Cerebellar cortex (tissue), 1 donor: ENCODE measurements at regions not wholly inside any gene's neighbourhood (a gene's known extent, or its start where the extent isn't known, plus 50 kb on each side); places are given as distances from the start of the nearest gene placed in this dataset.
"Not testable (repeated sequence)": the region's sequence is repeated elsewhere in the genome, so short reads cannot be mapped to it uniquely, and the experiment has no call there.

ENCODE experiments used
- DNase-seq: peaks from one replicate; pipeline ENCODE4 v3.0.0-alpha.2; 2015; ENCODE audit warnings: low spot score

DNA sequence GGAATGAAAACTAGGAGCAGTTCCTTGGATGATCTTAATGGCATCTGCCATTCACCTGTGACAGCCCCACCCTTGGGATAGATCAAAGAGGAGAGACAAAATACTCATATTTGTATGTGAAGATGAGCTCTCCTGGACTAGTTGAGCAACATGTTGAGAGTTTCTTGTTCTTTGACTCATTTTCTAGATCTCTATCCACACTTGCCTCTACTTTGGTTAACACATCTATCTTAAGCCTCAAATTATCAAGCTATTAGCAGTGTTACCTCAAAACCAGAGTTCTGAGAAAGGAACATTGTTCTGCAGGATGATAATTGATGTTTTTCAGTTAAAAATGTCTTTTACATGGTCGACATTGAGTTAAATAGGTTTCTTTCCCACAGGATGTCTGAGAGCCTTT is 94.2 kb upstream of the TEX13D start:
- no peak for DNase-seq

DNA sequence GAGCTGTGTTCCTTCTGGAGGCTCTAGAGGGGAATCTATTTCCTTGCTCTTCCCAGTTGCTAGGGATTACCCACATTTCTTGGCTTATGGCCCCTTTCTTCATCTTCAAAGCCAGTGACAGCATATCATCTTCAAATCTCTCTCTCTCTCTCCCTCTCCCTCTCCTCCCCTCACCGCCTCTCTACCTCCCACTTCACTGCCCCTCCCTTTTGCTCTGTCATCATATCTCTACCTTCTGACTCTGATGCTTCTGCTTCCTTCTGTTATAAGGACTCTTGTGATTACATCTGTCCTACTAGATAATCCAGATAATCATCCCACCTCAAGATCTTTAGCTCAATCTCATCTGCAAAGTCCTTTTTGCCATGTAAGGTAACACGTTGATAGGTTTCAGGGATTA is 93.1 kb upstream of the TEX13D start:
- DNase-seq = no peak

DNA sequence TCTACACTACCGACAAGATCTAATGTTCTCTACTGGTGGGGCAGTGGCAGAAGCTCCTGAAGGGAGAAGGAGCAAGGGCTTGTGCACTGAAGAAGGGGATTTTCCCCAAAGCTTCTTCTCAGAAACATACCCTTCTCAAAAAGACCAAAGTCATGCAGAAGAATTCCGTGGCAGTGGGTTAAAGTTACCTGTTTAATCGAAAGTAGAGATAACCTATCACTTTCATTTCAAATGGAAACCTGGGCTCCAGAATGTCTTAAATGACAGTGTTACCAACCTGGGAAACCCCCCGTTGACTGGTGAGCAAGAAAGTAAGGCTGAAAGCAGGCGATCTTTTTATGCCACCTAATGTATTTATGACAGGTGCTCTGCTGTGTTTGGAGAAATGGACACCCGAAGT is 92.5 kb upstream of the TEX13D start:
- DNase-seq = no peak

DNA sequence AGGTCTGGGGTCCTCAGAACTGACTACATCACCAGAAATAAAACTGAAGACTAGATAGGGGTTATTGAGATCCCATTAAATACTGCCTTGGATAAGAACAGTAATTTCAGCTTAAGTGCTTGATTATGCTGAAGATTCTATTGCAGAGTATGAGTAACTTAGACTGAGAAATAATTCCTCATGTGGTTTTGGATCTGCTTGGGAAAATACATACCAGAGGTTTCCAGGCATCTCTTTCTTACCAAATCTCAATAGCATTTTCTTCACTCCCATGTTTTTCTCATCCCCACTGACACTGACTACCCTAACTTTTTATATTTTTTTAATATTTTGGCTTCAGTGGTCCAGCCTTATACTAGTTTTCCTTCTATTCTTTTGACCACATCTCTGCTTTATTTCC is 92.0 kb upstream of the TEX13D start:
- no peak for DNase-seq

GRCh38 chrX:124242131-124242530 is 90.3 kb upstream of the TEX13D start:
- no peak for DNase-seq

- DNase-seq = no peak
Measured at GRCh38 chrX:124249345-124249744, 83.1 kb upstream of the TEX13D start.

DNA sequence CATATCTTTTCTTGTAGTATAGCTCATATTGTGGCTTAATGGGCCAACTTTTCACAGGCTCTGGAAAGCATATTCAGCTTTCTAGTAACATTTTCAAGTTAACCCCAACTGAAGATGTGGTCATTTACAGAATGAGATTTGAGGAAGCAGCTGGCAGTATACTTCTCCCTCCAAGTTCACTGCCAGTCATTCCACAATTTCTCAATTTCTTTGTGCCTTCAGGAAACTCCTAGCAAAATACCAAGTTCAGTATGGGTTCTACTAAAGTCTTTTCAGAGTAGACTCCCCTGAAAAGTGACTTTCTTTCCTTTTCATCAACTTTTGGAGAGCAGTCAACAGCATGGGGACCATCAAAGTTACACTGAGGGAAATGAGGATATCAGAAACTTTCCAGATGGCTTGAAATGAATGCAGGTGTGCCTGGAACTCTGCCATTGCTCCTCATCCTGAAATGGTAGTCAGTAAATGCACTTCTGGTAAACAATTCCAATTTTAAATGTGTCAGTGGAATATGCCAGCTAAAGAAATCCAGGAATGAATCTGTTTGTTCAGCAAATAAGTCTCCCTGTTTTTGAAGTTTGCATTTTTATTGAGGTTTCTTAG is 81.5 kb upstream of the TEX13D start:
- DNase-seq = no peak

DNA sequence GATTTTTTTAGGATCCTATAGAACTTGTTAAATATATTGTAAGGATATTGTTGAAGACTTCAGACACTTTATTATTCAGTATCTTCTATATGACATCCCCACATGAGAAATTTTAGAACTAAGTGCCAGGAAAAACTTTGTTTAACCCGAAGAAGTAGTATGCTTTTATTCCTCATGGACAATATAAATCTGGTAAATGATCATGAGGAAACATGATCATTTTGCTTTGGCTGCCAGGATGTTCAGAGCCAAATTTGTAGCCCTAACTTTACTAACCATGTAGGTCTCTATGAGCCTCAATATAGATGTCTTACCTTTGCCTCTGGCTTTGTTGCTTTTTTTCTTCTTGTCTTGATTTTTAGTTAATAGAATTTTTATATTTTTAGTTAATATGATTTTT is 77.8 kb upstream of the TEX13D start:
- DNase-seq = no peak

- no peak for DNase-seq
Measured at GRCh38 chrX:124256216-124256615, 76.2 kb upstream of the TEX13D start.

DNA sequence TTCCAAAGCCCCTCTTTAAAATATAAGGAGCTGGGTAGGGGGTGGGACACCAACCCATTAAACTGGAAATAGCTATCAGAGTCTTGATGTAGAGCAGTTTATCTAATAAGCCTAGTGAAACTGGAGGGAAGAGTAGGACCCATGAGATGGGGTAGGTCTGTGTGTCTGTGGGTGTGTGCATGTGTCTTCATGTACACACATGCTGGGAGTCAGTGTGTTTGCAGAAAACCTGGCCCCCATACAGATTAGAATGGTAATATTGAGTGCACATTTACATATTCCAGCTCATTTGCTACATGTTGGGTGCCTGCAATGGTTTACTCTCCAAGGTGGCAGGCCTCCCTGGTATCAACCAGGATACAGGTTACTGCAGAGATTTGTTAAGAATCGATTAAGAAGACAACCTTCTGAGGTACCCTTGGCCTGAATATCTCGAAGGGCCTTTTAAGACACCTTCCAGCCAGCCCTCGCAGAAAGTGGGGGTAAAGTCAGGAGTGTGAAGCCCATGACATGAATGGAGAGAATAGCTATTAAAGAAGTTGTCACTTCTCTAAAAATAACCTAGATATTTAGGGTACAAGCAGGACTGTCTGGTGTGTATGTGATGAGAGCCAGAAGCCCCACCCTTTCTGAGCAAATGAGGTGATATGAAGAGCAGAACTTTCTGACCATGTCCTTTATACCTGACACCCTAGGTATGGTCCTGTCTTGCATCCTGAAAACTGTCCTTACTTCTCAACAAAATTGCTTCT is 75.7 kb upstream of the TEX13D start:
- DNase-seq = no peak

DNA sequence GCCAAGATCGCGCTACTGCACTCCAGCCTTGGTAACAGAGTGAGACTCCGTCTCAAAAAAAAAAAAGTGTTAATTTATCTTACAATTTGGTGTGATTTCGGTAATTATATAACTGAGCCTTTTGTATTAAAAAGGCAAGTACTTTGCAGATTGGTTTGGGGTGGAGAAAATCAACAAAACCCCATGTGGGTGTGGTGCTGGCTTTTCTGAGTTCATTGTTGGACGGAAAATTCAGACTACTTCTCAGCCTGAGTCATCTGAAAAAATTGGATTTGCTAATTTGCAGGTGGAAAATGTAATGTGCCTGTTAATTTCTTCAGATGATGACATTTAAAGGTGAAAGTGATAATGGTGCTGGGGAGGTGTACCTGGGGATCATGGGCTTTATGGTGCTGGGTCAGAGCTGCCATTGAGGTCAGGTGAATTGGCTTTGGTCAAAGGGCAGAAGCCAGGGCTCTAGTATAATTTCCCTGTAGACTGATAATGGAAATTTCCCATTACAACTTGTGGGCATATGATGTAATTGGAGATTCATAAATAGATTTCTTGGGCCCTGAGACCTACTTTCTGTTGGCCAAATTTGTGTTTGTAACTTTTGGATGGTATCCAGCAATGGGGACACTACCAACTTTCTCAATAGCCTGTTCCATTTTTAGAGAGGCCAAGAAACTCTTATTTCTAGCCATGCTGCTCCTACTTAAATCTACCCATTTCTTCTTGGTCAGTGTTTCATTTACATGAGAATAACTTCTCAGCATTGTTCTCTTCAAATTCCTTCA is 74.3 kb upstream of the TEX13D start:
- DNase-seq = peak; percentile 1

DNA sequence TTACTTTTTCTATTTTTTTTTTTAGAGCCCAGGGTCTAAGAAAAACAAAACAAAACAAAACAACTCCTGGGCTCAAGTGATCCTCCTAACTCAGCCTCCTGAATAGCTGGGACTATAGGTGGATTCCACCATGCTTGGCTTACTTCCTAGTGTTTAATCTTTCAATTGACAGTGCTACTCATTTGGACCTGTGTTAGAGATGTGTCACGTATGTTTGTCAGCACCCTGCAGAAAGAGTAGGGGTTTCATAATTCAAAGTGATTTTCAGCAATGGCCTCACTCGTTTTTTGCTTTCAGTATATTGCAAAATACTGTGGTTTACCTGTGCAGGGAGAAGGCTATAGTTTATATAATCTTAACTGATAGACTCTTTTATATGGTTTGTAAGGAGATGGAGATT is 71.6 kb upstream of the TEX13D start:
- DNase-seq = no peak

- DNase-seq = no peak
Measured at GRCh38 chrX:124263743-124264142, 68.7 kb upstream of the TEX13D start.

DNA sequence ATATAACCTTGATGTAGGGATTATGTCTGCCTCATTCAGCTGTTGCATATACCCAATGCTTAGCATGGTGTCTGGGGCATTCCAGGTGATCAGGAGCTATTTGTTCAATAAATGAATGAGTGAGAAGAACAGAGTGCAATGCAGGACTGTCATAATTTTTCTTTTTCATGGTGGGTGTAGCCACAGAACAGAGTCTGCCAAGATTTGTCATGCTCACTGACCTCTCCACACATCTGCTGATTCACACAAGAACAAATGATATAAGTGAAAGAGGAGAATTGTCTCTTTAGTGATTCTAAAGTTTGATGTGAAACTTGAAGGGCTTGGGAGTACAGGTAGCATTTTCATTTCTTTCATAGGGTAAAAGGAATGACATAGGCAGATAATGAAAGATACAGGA is 64.4 kb upstream of the TEX13D start:
- DNase-seq = no peak

DNA sequence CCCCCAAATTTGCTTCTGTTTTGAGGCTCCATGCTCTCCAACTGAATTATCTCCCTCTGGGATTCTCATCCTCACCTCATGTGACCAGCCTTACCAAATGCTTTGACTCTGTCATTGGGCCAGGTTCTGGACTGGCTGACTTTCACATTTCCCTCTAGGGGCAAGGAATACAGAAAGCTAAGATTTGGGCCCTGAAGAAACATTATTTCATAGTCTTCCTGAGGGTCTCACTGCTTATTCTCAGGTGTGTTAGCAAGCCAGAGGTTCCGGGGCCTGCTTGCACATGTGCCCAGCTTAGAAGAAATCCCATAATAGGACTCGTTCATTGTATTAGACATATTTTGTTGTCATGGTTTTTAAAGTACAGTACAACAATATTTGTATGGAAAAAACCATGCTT is 62.6 kb upstream of the TEX13D start:
- no peak for DNase-seq

DNA sequence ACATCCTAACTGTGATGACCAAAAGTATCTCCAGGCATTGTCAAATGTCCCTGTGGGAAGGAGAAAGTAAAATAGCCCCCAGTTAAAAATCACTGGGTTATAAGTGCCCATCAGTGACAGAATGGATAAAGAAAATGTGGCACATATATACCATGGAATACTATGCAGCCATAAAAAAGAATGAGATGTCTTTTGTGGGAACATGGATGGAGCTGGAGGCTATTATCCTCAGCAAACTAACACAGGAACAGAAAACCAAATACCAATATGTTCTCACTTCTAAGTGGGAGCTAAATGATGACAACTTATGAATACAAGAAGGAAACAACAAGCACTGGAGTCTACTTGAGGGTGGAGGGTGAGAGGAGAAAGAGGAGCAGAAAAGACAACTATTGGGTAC is 60.9 kb upstream of the TEX13D start:
- not testable (repeated sequence) for DNase-seq

DNA sequence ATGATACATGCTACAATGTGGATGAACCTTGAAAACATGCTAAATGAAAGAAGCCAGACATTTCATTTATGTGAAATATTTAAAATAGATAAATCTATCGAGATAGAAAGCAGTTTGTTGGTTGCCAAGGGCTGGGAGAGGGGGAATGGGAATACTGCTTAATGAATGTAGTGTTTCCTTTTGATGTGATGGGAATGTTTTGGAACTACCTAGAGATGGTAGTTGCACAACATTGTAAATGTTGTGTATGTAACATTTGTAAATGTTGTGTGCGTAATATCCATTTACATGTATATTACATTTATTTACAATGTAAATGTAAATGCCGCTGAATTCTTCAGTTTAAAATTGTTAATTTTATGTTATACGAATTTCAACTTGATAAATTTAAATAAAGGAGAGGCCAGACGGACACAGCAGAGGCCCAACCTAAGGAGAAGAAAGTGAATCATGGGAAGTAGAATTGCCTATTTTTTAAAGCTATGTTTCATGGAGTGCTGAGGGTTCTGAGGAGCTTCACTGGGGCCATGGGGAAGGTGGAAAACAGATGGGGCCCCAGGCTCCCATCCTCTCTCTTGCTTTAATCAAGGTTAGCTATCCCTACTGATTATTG is 60.0 kb upstream of the TEX13D start:
- no peak for DNase-seq

DNA sequence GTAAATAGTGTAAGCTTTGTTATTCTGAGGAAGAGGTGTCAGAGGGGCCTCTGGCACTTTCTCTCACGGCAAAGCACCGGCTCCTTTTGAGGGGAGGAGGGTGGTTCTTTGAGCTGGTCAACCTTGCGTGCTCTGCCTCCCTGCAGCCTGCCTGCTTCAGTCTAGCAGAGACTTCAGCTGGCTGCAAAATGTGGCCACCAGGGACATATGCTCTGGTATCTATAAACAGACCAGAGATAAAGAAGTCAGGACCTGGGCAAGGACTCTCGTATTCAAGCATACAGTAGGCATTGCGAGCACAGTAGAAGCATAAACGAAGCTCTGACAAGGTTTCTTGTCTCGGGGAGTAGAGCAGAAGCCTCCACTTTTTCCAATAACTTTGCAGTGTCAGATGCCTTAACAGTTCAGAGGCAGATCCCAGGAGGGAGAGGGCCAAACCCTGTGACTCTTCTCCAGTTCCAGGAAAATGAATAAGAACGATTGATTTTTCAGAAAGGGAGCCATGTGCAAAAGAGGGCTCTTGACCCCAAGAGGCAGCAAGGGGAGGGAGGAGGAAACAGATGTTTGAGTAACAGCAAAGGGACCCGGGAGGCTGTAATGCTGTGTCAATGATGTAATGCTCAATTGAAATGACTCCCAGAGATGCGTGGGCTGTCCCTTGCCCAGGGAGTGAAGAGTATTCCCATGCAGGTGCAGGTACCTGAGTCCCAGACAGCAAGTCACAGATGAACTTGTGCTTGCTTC is 57.9 kb upstream of the TEX13D start:
- DNase-seq = no peak

DNA sequence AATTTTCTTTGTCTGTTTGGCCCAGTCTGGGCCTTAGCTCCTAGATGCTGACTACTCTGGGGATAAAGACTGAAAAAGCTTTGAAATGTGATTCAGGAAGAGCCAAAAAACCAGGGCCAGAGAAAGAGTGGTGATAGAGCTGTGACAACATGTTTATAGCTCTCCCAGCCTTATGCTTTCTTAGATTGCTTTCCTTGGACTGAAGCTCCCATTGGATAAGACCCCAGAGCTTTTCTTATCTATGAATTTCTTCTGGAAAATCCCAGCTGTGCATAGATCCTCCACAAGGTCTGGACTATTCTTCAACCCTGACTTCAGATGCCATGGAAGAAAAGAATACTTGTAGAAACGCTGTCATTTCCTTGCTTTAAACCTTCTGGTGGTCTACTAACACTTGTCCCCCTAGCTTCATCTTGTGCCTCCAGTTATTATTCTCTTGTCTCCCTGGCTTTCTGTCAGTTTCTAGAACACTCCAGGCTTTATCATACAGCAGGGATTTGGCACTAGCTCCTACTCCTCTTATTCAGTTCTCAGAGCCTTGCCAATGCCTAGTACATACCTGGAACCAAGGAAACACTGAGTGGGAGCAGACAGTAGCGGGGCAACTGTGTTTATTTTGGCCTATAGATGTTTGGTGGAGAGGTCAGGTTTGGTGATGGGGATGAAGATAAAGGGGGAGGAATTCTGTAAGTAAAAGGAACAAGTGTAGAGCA is 57.1 kb upstream of the TEX13D start:
- no peak for DNase-seq

GRCh38 chrX:124280294-124280902 is 52.1 kb upstream of the TEX13D start:
- no peak for DNase-seq

DNA sequence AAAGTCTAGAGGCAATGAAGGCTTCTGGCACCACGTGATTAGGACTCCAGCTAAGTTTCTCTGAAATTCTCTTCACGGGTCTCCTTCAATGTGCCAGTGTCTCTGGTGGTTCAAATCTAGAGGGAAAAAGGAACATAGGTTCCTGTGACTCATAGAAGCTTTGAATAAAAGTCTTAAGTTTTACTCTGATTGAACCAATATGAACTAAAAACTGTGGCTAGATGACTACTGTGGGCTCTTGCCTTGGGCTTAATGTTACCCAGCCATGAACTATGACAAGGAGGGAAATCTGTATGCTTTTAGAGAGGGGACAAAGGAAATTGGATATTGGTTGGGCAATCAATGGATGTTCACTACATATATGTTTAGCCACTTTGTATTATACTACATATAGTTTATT is 49.9 kb upstream of the TEX13D start:
- DNase-seq = no peak
